ENCODE measurements at regions not wholly inside any gene's neighbourhood (a gene's known extent, or its start where the extent isn't known, plus 50 kb on each side); places are given as distances from the start of the nearest gene placed in this dataset.

DNA sequence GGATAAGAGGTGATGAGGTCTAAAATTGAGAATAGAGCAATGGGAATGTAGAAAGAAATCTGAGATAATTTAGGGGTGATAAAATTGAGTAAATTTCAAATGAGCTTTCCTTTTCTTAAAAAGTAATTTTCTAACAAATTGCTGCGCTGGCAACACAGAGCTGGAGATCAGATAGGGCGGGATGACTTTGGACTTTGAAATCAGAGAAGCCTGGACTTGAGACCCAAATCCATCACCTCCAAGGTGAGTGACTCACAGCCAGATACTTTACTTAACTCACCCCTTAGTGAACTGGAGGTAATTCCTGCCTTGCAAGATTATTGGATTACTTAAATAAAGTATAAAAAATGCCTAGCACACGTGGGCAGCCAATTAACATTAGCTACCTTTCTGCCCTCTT is 80.8 kb downstream of the P2RY1 start:
- 100% methylated on average over 1 of the region's 3 CpGs for WGBS (ENCODE audit: insufficient coverage)
- Histone ChIP-seq H3K27ac (ENCODE audit: low read depth, low read length) (no peak overlapping the region), H3K9me3 (ENCODE audit: control insufficient read depth, insufficient read depth, low read length) (no peaks in the 10 kb centered on the region), H3K4me3 (ENCODE audit: low read depth, low read length) (no peak overlapping the region), H3K27me3 (ENCODE audit: control insufficient read depth, insufficient read depth, low read length) (no peaks in the 10 kb centered on the region), H3K4me1 (ENCODE audit: control insufficient read depth, insufficient read depth, low read length) (no peaks in the 10 kb centered on the region), H3K36me3 (ENCODE audit: control insufficient read depth, insufficient read depth, low read length) (no peaks in the 10 kb centered on the region)
- no peak for DNase-seq (ENCODE audit: low read depth in 4 of 6, low spot score in 6 of 6)

DNA sequence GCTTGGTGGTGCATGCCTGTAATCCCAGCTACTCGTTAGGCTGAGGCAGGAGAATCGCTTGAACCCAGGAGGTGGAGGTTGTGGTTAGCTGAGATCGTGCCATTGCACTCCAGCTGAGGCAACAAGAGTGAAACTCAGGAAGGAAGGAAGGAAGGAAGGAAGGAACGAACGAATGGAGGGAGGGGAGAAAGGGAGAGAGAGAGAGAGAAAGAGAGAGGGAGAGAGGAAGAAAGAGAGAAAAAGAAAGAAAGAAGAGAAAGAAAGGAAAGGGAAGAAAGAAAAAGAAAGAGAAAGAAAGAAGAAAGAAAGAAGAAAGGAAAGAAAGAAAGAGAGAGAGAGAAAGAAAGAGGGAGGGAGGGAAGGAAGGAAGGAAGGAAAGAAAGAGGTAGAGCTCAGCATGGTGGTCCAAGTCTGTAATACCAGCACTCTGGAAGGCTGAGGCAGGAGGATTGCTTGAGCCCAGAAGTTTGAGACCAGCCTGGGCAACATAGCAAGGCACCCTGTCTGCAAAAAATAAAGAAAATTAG is 81.9 kb downstream of the P2RY1 start:
- H3K27me3 ChIP-seq (ENCODE audit: control insufficient read depth, insufficient read depth, low read length): no peaks in the 10 kb centered on the region
- no peaks in the 10 kb centered on the region for H3K36me3 ChIP-seq (ENCODE audit: control insufficient read depth, insufficient read depth, low read length)
- peaks cover 1% of the 10 kb centered on the region for H3K9me3 ChIP-seq (ENCODE audit: control insufficient read depth, insufficient read depth, low read length)
- no peak overlapping the region for H3K27ac ChIP-seq (ENCODE audit: low read depth, low read length)
- H3K4me1 ChIP-seq (ENCODE audit: control insufficient read depth, insufficient read depth, low read length): no peaks in the 10 kb centered on the region
- 87% methylated on average over 5 of the region's 5 CpGs for WGBS (ENCODE audit: insufficient coverage)
- H3K4me3 ChIP-seq (ENCODE audit: low read depth, low read length): no peak overlapping the region
- no peak for DNase-seq (ENCODE audit: low read depth in 4 of 6, low spot score in 6 of 6)

DNA sequence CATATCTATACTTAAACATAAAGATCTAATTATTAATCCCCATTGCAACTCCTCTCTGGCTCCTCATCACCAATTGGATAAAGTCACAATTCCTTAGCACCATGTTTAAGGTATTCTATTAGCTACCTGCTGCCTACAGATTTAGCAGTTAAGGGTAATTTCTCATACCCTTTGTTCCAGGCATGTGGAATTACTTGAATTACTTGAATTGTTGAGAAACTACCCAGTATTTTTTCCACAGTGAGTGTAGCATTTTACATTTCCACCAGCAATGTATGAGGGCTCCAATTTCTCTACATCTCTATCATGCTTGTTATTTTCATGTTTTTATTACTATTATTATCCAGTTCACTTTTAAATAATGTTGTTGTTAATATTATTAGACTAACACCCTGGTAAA is 86.4 kb downstream of the P2RY1 start:
- no peaks in the 10 kb centered on the region for H3K4me1 ChIP-seq (ENCODE audit: control insufficient read depth, insufficient read depth, low read length)
- H3K9me3 ChIP-seq (ENCODE audit: control insufficient read depth, insufficient read depth, low read length): peaks cover 1% of the 10 kb centered on the region
- H3K4me3 ChIP-seq (ENCODE audit: low read depth, low read length): no peak overlapping the region
- DNase-seq (ENCODE audit: low read depth in 4 of 6, low spot score in 6 of 6): no peak
- no peaks in the 10 kb centered on the region for H3K36me3 ChIP-seq (ENCODE audit: control insufficient read depth, insufficient read depth, low read length)
- no peaks in the 10 kb centered on the region for H3K27me3 ChIP-seq (ENCODE audit: control insufficient read depth, insufficient read depth, low read length)
- H3K27ac ChIP-seq (ENCODE audit: low read depth, low read length): no peak overlapping the region

DNA sequence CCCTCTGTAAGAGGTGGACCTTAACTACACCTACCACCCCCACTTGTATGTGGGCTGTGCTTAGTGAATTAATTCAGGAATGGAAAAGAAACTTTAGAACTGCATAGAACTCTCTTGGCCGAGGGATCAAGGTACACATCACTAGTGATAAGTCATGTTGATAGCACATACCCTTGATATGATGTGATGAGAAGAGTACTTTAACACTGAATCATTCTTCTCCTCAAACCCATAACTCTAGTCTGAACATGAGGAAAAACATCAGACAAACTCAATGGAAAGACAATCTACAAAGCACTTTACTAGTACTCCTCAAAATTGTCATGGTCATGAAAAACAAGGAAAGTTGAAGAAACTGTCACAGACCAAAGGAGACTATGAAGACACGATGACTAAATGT is 87.6 kb downstream of the P2RY1 start:
- no peak overlapping the region for H3K4me3 ChIP-seq (ENCODE audit: low read depth, low read length)
- H3K4me1 ChIP-seq (ENCODE audit: control insufficient read depth, insufficient read depth, low read length): no peaks in the 10 kb centered on the region
- H3K27me3 ChIP-seq (ENCODE audit: control insufficient read depth, insufficient read depth, low read length): no peaks in the 10 kb centered on the region
- 100% methylated on average over 1 of the region's 2 CpGs for WGBS (ENCODE audit: insufficient coverage)
- no peak overlapping the region for H3K27ac ChIP-seq (ENCODE audit: low read depth, low read length)
- no peaks in the 10 kb centered on the region for H3K36me3 ChIP-seq (ENCODE audit: control insufficient read depth, insufficient read depth, low read length)
- peaks cover 1% of the 10 kb centered on the region for H3K9me3 ChIP-seq (ENCODE audit: control insufficient read depth, insufficient read depth, low read length)
- no peak for DNase-seq (ENCODE audit: low read depth in 4 of 6, low spot score in 6 of 6)

DNA sequence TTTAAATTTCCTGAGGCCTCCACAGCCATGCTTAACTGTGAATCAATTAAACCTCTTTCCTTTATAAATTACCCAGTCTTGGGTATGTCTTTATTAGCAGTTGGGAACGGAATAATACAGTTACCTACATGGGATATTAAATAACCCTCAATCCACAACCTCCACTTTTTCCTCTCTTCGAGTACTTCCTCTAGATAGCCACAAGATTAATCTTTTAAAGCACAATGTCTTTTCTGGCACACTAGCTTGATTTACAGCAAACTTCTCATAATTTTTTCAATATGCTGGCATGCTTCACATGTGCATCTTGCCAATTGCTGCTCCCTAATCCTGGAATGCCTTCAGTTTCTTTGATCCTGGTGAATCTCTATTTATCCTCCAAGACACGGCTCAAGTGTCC is 92.2 kb downstream of the P2RY1 start:
- no peak for DNase-seq (ENCODE audit: low read depth in 4 of 6, low spot score in 6 of 6)
- no peak overlapping the region for H3K4me3 ChIP-seq (ENCODE audit: low read depth, low read length)
- no peaks in the 10 kb centered on the region for H3K9me3 ChIP-seq (ENCODE audit: control insufficient read depth, insufficient read depth, low read length)
- 94% methylated on average over 1 of the region's 3 CpGs for WGBS (ENCODE audit: insufficient coverage)
- H3K4me1 ChIP-seq (ENCODE audit: control insufficient read depth, insufficient read depth, low read length): no peaks in the 10 kb centered on the region
- no peaks in the 10 kb centered on the region for H3K36me3 ChIP-seq (ENCODE audit: control insufficient read depth, insufficient read depth, low read length)
- H3K27ac ChIP-seq (ENCODE audit: low read depth, low read length): no peak overlapping the region
- H3K27me3 ChIP-seq (ENCODE audit: control insufficient read depth, insufficient read depth, low read length): no peaks in the 10 kb centered on the region

DNA sequence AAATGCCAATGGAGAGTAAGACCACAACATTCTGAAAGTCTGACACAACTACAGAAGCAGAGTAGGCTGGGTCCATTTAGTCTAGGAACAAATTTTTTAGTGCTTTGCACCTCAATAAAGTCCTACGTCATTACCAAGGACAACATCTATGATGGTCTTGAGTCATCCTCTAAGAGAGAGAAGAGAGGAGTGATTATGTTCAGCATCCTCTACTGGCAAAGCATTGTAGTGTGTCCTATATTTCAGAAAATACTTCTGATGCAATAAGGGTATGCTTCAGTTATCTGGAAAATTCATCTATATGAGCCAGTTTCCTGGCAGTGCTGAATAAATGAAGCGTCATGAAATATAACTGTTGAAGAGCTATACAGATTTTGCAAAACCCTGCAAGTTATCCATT is 95.6 kb downstream of the P2RY1 start:
- H3K9me3 ChIP-seq (ENCODE audit: control insufficient read depth, insufficient read depth, low read length): no peaks in the 10 kb centered on the region
- no peaks in the 10 kb centered on the region for H3K4me1 ChIP-seq (ENCODE audit: control insufficient read depth, insufficient read depth, low read length)
- no peak overlapping the region for H3K27ac ChIP-seq (ENCODE audit: low read depth, low read length)
- no peak for DNase-seq (ENCODE audit: low read depth in 4 of 6, low spot score in 6 of 6)
- WGBS (ENCODE audit: insufficient coverage): no CpG with 5 or more reads among the region's 2 CpGs
- no peak overlapping the region for H3K4me3 ChIP-seq (ENCODE audit: low read depth, low read length)
- H3K27me3 ChIP-seq (ENCODE audit: control insufficient read depth, insufficient read depth, low read length): no peaks in the 10 kb centered on the region
- no peaks in the 10 kb centered on the region for H3K36me3 ChIP-seq (ENCODE audit: control insufficient read depth, insufficient read depth, low read length)

DNA sequence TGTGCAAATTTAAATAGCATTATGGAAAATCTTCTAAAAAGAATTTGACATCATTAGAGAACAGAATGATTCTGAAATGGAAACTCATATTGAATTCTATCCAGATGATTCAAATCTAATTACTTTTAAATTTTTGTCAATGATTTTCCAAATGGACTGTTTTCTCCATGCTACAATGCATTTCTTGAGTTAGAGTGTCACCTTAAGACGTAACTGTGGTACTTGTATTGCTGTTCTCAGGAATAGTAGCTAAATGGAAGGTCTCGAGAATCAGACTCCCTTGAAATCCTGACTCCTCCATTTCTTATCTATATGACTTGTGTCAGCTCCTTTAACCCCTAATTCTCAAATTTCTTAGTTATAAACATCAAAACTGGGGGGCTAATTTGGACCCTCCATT is 102.3 kb downstream of the P2RY1 start:
- Histone ChIP-seq H3K36me3 (ENCODE audit: control insufficient read depth, insufficient read depth, low read length) (no peaks in the 10 kb centered on the region), H3K4me3 (ENCODE audit: low read depth, low read length) (no peak overlapping the region), H3K4me1 (ENCODE audit: control insufficient read depth, insufficient read depth, low read length) (no peaks in the 10 kb centered on the region), H3K9me3 (ENCODE audit: control insufficient read depth, insufficient read depth, low read length) (no peaks in the 10 kb centered on the region), H3K27ac (ENCODE audit: low read depth, low read length) (no peak overlapping the region), H3K27me3 (ENCODE audit: control insufficient read depth, insufficient read depth, low read length) (no peaks in the 10 kb centered on the region)
- DNase-seq (ENCODE audit: low read depth in 4 of 6, low spot score in 6 of 6): peak in 2 of 6 donors; percentile 15 to 21
- WGBS (ENCODE audit: insufficient coverage): no CpG with 5 or more reads among the region's 2 CpGs

DNA sequence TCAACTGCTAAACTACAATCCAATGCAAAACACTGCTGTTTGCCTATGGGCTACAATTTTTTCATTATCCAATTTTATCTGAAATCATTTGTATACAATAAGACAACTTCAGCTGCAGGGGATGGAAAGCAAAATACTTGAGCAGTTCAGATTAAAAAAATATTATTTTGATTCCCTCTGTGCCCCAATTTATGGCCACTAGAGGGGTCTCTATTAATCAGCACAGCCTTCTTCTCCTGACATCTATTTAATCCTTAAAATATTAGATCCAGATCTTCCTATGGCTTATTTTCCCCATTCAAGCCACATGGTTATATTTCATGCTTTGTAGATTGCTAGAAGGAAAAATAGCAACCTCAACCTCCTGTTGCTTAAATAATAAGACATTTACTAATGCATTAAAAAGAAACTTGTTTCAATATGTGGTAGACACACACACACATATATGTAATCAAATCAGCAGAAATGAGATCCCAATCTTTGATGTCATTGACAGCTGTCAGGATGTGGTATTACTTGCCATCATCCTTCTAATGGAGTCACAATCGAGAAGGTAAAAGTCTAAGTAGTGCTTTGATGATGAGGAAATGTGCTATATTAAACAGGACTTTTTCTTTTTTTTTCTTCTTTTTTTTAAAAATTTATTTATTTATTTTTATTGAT is 104.2 kb downstream of the P2RY1 start:
- peak in 1 of 6 donors; percentile 19 for DNase-seq (ENCODE audit: low read depth in 4 of 6, low spot score in 6 of 6)
- H3K27ac ChIP-seq (ENCODE audit: low read depth, low read length): no peak overlapping the region
- no peaks in the 10 kb centered on the region for H3K36me3 ChIP-seq (ENCODE audit: control insufficient read depth, insufficient read depth, low read length)
- H3K9me3 ChIP-seq (ENCODE audit: control insufficient read depth, insufficient read depth, low read length): no peaks in the 10 kb centered on the region
- no peaks in the 10 kb centered on the region for H3K27me3 ChIP-seq (ENCODE audit: control insufficient read depth, insufficient read depth, low read length)
- no CpG with 5 or more reads among the region's 1 CpG for WGBS (ENCODE audit: insufficient coverage)
- H3K4me1 ChIP-seq (ENCODE audit: control insufficient read depth, insufficient read depth, low read length): no peaks in the 10 kb centered on the region
- H3K4me3 ChIP-seq (ENCODE audit: low read depth, low read length): no peak overlapping the region

DNA sequence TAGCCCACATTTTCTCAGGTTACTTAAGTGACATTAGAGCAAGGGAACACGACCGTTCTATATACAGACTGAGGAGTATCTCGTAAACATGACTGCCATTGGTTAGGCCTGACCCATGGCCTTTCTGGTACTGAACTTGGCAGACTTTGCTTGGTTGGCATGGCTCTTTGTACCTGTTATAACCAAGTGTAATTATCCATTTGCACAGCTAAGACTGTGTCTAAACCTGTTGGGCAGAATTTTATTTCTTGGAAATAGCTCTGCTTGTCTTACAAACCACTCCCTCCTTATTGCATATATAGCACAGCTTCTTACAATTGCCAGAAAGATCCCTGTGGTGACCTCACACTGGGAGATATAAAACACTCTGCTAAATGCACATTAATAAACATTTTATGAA is 106.9 kb downstream of the P2RY1 start:
- Histone ChIP-seq H3K27ac (ENCODE audit: low read depth, low read length) (no peak overlapping the region), H3K36me3 (ENCODE audit: control insufficient read depth, insufficient read depth, low read length) (no peaks in the 10 kb centered on the region), H3K9me3 (ENCODE audit: control insufficient read depth, insufficient read depth, low read length) (no peaks in the 10 kb centered on the region), H3K27me3 (ENCODE audit: control insufficient read depth, insufficient read depth, low read length) (no peaks in the 10 kb centered on the region), H3K4me1 (ENCODE audit: control insufficient read depth, insufficient read depth, low read length) (no peaks in the 10 kb centered on the region), H3K4me3 (ENCODE audit: low read depth, low read length) (no peak overlapping the region)
- WGBS (ENCODE audit: insufficient coverage): 75% methylated on average over 3 of the region's 3 CpGs
- peak in 1 of 6 donors; percentile 45 for DNase-seq (ENCODE audit: low read depth in 4 of 6, low spot score in 6 of 6)

DNA sequence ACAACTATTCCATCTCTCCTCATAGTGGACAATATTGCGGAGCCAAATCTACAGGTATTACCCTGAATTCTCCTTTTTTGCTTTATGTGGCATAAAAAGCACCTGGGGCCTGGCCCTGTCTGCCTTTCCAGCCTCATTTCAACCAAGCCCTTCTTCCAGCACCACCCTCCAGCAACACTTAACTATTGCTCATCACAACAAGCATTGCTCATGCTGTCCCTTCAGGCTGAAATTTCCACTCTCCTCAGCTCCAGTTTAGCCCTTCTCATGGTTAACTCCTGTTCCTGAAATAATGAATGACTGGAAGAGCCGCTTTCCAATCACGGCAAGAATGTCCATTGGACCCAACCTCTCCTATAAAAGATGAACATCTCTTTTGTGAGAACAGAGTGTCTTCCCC is 107.4 kb downstream of the P2RY1 start:
- H3K27me3 ChIP-seq (ENCODE audit: control insufficient read depth, insufficient read depth, low read length): no peaks in the 10 kb centered on the region
- H3K4me1 ChIP-seq (ENCODE audit: control insufficient read depth, insufficient read depth, low read length): no peaks in the 10 kb centered on the region
- H3K36me3 ChIP-seq (ENCODE audit: control insufficient read depth, insufficient read depth, low read length): no peaks in the 10 kb centered on the region
- H3K4me3 ChIP-seq (ENCODE audit: low read depth, low read length): no peak overlapping the region
- H3K27ac ChIP-seq (ENCODE audit: low read depth, low read length): no peak overlapping the region
- no peaks in the 10 kb centered on the region for H3K9me3 ChIP-seq (ENCODE audit: control insufficient read depth, insufficient read depth, low read length)
- 94% methylated on average over 3 of the region's 3 CpGs for WGBS (ENCODE audit: insufficient coverage)
- DNase-seq (ENCODE audit: low read depth in 4 of 6, low spot score in 6 of 6): no peak
